ENCODE measurements at regions not wholly inside any gene's neighbourhood (a gene's known extent, or its start where the extent isn't known, plus 50 kb on each side); places are given as distances from the start of the nearest gene placed in this dataset.
A peak's percentile ranks its signal among the peaks of the same experiment; 100 is the strongest.
"Not testable (repeated sequence)": the region's sequence is repeated elsewhere in the genome, so short reads cannot be mapped to it uniquely, and the experiment has no call there.

- DNase-seq = not testable (repeated sequence)
Measured at GRCh38 chr4:131883181-131883580, 1265.9 kb upstream of the PCDH10 start.

GRCh38 chr4:131925662-131926061 lies 1223.4 kb upstream of the PCDH10 start:
- not testable (repeated sequence) for DNase-seq

- not testable (repeated sequence) for DNase-seq
Measured at GRCh38 chr4:131967646-131968045, 1181.4 kb upstream of the PCDH10 start.

- DNase-seq = no peak
Measured at GRCh38 chr4:131974730-131975129, 1174.4 kb upstream of the PCDH10 start.

GRCh38 chr4:131975276-131976132 lies 1173.6 kb upstream of the PCDH10 start:
- not testable (repeated sequence) for DNase-seq

- not testable (repeated sequence) for DNase-seq
Measured at GRCh38 chr4:131976133-131977002, 1172.7 kb upstream of the PCDH10 start.

GRCh38 chr4:131978120-131978519 lies 1171.0 kb upstream of the PCDH10 start:
- no peak for DNase-seq

- no peak for DNase-seq
Measured at GRCh38 chr4:131989576-131989975, 1159.5 kb upstream of the PCDH10 start.

- DNase-seq = no peak
Measured at GRCh38 chr4:132001542-132001941, 1147.6 kb upstream of the PCDH10 start.

GRCh38 chr4:132003593-132003992 lies 1145.5 kb upstream of the PCDH10 start:
- DNase-seq = no peak

- DNase-seq = no peak
Measured at GRCh38 chr4:132015321-132015720, 1133.8 kb upstream of the PCDH10 start.

- DNase-seq = no peak
Measured at GRCh38 chr4:132016703-132017350, 1132.3 kb upstream of the PCDH10 start.

- DNase-seq = peak; percentile 13
Measured at GRCh38 chr4:132026166-132026565, 1122.9 kb upstream of the PCDH10 start.

- no peak for DNase-seq
Measured at GRCh38 chr4:132026816-132027215, 1122.3 kb upstream of the PCDH10 start.

- DNase-seq = no peak
Measured at GRCh38 chr4:132056496-132056895, 1092.6 kb upstream of the PCDH10 start.

- DNase-seq = no peak
Measured at GRCh38 chr4:132059227-132059626, 1089.9 kb upstream of the PCDH10 start.

GRCh38 chr4:132062611-132063239 lies 1086.4 kb upstream of the PCDH10 start:
- no peak for DNase-seq

- peak; percentile 23 for DNase-seq
Measured at GRCh38 chr4:132063829-132064228, 1085.3 kb upstream of the PCDH10 start.

GRCh38 chr4:132065940-132066495 lies 1083.1 kb upstream of the PCDH10 start:
- no peak for DNase-seq

- DNase-seq = no peak
Measured at GRCh38 chr4:132071815-132072214, 1077.3 kb upstream of the PCDH10 start.

GRCh38 chr4:132076829-132077228 lies 1072.3 kb upstream of the PCDH10 start:
- no peak for DNase-seq

- no peak for DNase-seq
Measured at GRCh38 chr4:132085105-132085504, 1064.0 kb upstream of the PCDH10 start.

All from NCI-H1436 treated with DMSO at 0.1 percent for 48 hours (cell line).